Upper lobe of left lung (tissue), 6 donors: ENCODE measurements at regions not wholly inside any gene's neighbourhood (a gene's known extent, or its start where the extent isn't known, plus 50 kb on each side); places are given as distances from the start of the nearest gene placed in this dataset.

Experiments
- ATAC-seq, 2 donors: fragments of 200-7000 bp; cut with Tn5 transposase; one replicate each; pipeline ENCODE4 v1.9.1; 2022; ENCODE audit warnings: mild to moderate bottlenecking in 2 of 2, moderate library complexity in 2 of 2; ENCODE audit not compliant: low FRiP score in 2 of 2
- DNase-seq, 2 donors: peaks; one replicate each; pipeline ENCODE4 v3.0.0-alpha.2; 2019 to 2020
- H3K27ac ChIP-seq, 4 donors: fragments of 200-600 bp; sonication (generic); one replicate each; pipeline ENCODE4 v1.5.1; 2016 to 2019
- H3K27me3 ChIP-seq, 4 donors: fragments of 200-600 bp; sonication (generic); one replicate each; pipeline ENCODE4 v1.5.1; 2017 to 2019
- H3K36me3 ChIP-seq, 4 donors: fragments of 200-600 bp; sonication (generic); one replicate each; pipeline ENCODE4 v1.5.1; 2016 to 2019
- H3K4me1 ChIP-seq, 4 donors: fragments of 200-600 bp; sonication (generic); one replicate each; pipeline ENCODE4 v1.5.1; 2018 to 2019
- H3K4me3 ChIP-seq, 4 donors: fragments of 200-600 bp; sonication (generic); one replicate each; pipeline ENCODE4 v1.5.1; 2017 to 2019; ENCODE audit warnings: mild to moderate bottlenecking in 2 of 4, moderate library complexity in 1 of 4
- H3K9me3 ChIP-seq, 4 donors: fragments of 200-600 bp; sonication (generic); one replicate each; pipeline ENCODE4 v1.5.1; 2018 to 2019
- EP300 ChIP-seq, 4 donors: sonication (generic); formaldehyde crosslinking; IDR thresholded peaks; one replicate each; pipeline ENCODE4 v1.5.1; 2017; ENCODE audit warnings: antibody characterized with exemption in 4 of 4, control low read depth in 2 of 4
- POLR2A ChIP-seq, 4 donors: fragments of 450-650 bp; IDR thresholded peaks; one replicate each; pipeline ENCODE4 v1.5.1; 2016 to 2017; ENCODE audit warnings: antibody characterized with exemption in 4 of 4, mild to moderate bottlenecking in 2 of 4
- POLR2AphosphoS5 ChIP-seq, 2 donors: sonication (generic); formaldehyde crosslinking; IDR thresholded peaks; one replicate each; pipeline ENCODE4 v1.5.1; 2017; ENCODE audit warnings: antibody characterized with exemption in 2 of 2
- WGBS, 2 donors: methylation state at CpG; one replicate each; pipeline ENCODE4 v1.1.5; 2017 to 2018; 5-methylcytosine and 5-hydroxymethylcytosine counted together
- TF ChIP-seq, protein P1 (sequence below), 6 experiments: fragments of 450-650 bp in 4 of 6; fragments of 200-600 bp in 2 of 6; sonication (generic) in 2 of 6; IDR thresholded peaks; one replicate each; pipeline ENCODE4 v1.5.1; 2016 to 2019; ENCODE audit warnings: antibody characterized with exemption in 6 of 6
- donor health status: DM: no; HTN: no; CAD: no; lungs with moderate emphysema.
- donor health status: DM: no; HTN: yes; CAD: no; lungs with severe emphysema.

DNA sequence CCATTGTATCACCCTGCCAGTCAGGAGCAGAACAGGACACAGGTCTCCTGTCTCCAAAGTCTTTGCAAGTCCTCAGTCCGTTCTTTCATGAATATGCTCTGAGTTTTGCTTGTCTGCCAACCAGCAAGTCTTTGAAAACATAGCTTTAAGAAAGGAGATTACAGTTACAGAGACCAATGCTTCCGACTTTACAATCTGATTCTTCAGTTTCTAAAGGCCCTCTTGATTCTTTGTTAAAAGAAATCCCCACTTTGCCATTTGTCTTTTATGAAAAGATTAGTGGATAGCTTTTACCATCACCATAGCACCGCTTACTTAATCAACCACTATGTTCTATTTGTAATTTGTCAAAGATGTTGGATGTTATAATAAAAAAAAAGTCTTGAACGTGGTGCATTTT is 562.8 kb upstream of the BTBD3 start:
- WGBS, 2 donors, result 81% methylated on average over 4 of the region's 4 CpGs
- DNase-seq (no peak), ATAC-seq (no peak)
- peaks cover 0 to 8% (median 0%) of the 10 kb centered on the region in 4 donors for H3K4me1 ChIP-seq
- H3K36me3 ChIP-seq, result no peaks in the 10 kb centered on the region
- H3K27ac ChIP-seq, result no peak overlapping the region
- no peaks in the 10 kb centered on the region for H3K9me3 ChIP-seq
- H3K4me3 ChIP-seq, result no peak overlapping the region
- TF ChIP-seq POLR2A (IDR thresholded peaks at IDR 0.05), result no peak
- no peak for TF ChIP-seq EP300 (IDR thresholded peaks at IDR 0.05)
- TF ChIP-seq POLR2AphosphoS5 (IDR thresholded peaks at IDR 0.05), result no peak
- TF ChIP-seq, protein P1, sequence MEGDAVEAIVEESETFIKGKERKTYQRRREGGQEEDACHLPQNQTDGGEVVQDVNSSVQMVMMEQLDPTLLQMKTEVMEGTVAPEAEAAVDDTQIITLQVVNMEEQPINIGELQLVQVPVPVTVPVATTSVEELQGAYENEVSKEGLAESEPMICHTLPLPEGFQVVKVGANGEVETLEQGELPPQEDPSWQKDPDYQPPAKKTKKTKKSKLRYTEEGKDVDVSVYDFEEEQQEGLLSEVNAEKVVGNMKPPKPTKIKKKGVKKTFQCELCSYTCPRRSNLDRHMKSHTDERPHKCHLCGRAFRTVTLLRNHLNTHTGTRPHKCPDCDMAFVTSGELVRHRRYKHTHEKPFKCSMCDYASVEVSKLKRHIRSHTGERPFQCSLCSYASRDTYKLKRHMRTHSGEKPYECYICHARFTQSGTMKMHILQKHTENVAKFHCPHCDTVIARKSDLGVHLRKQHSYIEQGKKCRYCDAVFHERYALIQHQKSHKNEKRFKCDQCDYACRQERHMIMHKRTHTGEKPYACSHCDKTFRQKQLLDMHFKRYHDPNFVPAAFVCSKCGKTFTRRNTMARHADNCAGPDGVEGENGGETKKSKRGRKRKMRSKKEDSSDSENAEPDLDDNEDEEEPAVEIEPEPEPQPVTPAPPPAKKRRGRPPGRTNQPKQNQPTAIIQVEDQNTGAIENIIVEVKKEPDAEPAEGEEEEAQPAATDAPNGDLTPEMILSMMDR (IDR thresholded peaks at IDR 0.05), result no peak
- no peaks in the 10 kb centered on the region for H3K27me3 ChIP-seq

- DNase-seq (no peak), ATAC-seq (no peak)
- TF ChIP-seq EP300 (IDR thresholded peaks at IDR 0.05) (no peak), POLR2A (IDR thresholded peaks at IDR 0.05) (no peak), POLR2AphosphoS5 (IDR thresholded peaks at IDR 0.05) (no peak)
- TF ChIP-seq, protein P1 (IDR thresholded peaks at IDR 0.05), result no peak
- Histone ChIP-seq H3K4me1 (peaks cover 0 to 5% (median 0%) of the 10 kb centered on the region in 4 donors), H3K27ac (no peak overlapping the region), H3K36me3 (no peaks in the 10 kb centered on the region), H3K9me3 (no peaks in the 10 kb centered on the region), H3K4me3 (no peak overlapping the region), H3K27me3 (no peaks in the 10 kb centered on the region)
- WGBS, 2 donors, result 76 to 84% methylated on average over 3 of the region's 3 CpGs
Measured at GRCh38 chr20:11355345-11355744, 562.3 kb upstream of the BTBD3 start.

GRCh38 chr20:11356061-11356460 is 561.6 kb upstream of the BTBD3 start:
- Histone ChIP-seq H3K36me3 (no peaks in the 10 kb centered on the region), H3K27me3 (no peaks in the 10 kb centered on the region), H3K9me3 (no peaks in the 10 kb centered on the region), H3K4me3 (no peak overlapping the region), H3K4me1 (no peaks in the 10 kb centered on the region), H3K27ac (no peak overlapping the region)
- TF ChIP-seq EP300 (IDR thresholded peaks at IDR 0.05) (no peak), POLR2AphosphoS5 (IDR thresholded peaks at IDR 0.05) (no peak)
- TF ChIP-seq, protein P1 (IDR thresholded peaks at IDR 0.05), result no peak
- 54 to 61% methylated on average over 3 of the region's 3 CpGs for WGBS, 2 donors
- no peak for DNase-seq
- ATAC-seq, result no peak

GRCh38 chr20:11362450-11362849 is 555.2 kb upstream of the BTBD3 start:
- DNase-seq (no peak), ATAC-seq (no peak)
- no peak overlapping the region for H3K27ac ChIP-seq
- no peaks in the 10 kb centered on the region for H3K9me3 ChIP-seq
- 81 to 86% methylated on average over 3 of the region's 3 CpGs for WGBS, 2 donors
- no peak overlapping the region for H3K4me3 ChIP-seq
- no peaks in the 10 kb centered on the region for H3K27me3 ChIP-seq
- TF ChIP-seq, protein P1 (IDR thresholded peaks at IDR 0.05), result no peak
- TF ChIP-seq POLR2A (IDR thresholded peaks at IDR 0.05) (no peak), EP300 (IDR thresholded peaks at IDR 0.05) (no peak), POLR2AphosphoS5 (IDR thresholded peaks at IDR 0.05) (no peak)
- no peaks in the 10 kb centered on the region for H3K4me1 ChIP-seq
- no peaks in the 10 kb centered on the region for H3K36me3 ChIP-seq

DNA sequence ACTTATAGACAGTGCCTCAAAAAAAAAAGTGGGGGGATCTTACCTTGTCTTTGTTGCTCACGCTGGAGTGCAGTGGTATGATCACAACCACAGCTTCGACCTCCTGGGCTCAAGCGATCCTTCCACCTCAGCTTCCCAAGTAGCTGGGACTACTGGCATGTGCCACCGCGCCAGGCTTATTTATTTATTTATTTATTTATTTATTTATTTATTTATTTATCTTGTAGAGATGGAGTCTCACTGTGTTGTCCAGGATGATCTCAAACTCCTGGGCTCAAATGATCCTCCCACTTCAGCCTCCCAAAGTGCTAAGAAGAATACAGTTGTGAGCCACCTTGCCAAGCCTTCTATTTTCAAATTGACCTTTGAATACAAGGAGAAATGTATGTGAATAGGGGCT is 553.0 kb upstream of the BTBD3 start:
- DNase-seq, result no peak

More for the DNA sequence above, 553.0 kb upstream of the BTBD3 start:
- Histone ChIP-seq H3K36me3 (no peaks in the 10 kb centered on the region), H3K4me3 (no peak overlapping the region), H3K9me3 (no peaks in the 10 kb centered on the region), H3K4me1 (no peaks in the 10 kb centered on the region), H3K27ac (no peak overlapping the region), H3K27me3 (no peaks in the 10 kb centered on the region)
- ATAC-seq, result no peak
- TF ChIP-seq, protein P1 (IDR thresholded peaks at IDR 0.05), result no peak
- TF ChIP-seq POLR2AphosphoS5 (IDR thresholded peaks at IDR 0.05) (no peak), EP300 (IDR thresholded peaks at IDR 0.05) (no peak), POLR2A (IDR thresholded peaks at IDR 0.05) (no peak)
- WGBS, 2 donors, result 93 to 96% methylated on average over 5 of the region's 5 CpGs
